Prostate gland (tissue), 2 donors: ENCODE measurements at regions not wholly inside any gene's neighbourhood (a gene's known extent, or its start where the extent isn't known, plus 50 kb on each side); places are given as distances from the start of the nearest gene placed in this dataset.
A peak's percentile ranks its signal among the peaks of the same experiment; 100 is the strongest.

ENCODE experiments used
- DNase-seq: peaks from one replicate; pipeline ENCODE4 v3.0.0-alpha.2; 2019; ENCODE audit warnings: low spot score
- H3K27ac ChIP-seq, 2 donors: fragments of 200-600 bp; sonication (generic); 2 replicates each; pipeline ENCODE4 v1.5.1; 2017 to 2019
- H3K27me3 ChIP-seq: fragments of 200-600 bp; sonication (generic); replicated peaks from 2 replicates; pipeline ENCODE4 v1.5.1; 2019; ENCODE audit not compliant: insufficient read depth
- H3K36me3 ChIP-seq, 2 donors: fragments of 200-600 bp; sonication (generic); 1 replicate in 1 of 2; 2 replicates in 1 of 2; pipeline versions ENCODE4 v1.5.1 to v1.8.1; 2017 to 2019
- H3K4me1 ChIP-seq: fragments of 200-600 bp; sonication (generic); replicated peaks from 2 replicates; pipeline ENCODE4 v1.5.1; 2019
- H3K4me3 ChIP-seq, 2 donors: fragments of 200-600 bp; sonication (generic); 2 replicates each; pipeline ENCODE4 v1.5.1; 2017 to 2019
- H3K9me3 ChIP-seq: fragments of 200-600 bp; sonication (generic); 2 replicates; pipeline ENCODE4 v1.5.1; 2017
- CTCF ChIP-seq, 4 experiments: fragments of 200-600 bp in 2 of 4; fragments of 450-650 bp in 2 of 4; sonication (generic) in 2 of 4; IDR thresholded peaks; 1 replicate in 3 of 4; 2 replicates in 1 of 4; pipeline ENCODE4 v1.5.1; 2016 to 2019; ENCODE audit warnings: antibody characterized with exemption in 4 of 4, mild to moderate bottlenecking in 2 of 4, moderate library complexity in 2 of 4
- POLR2A ChIP-seq: fragments of 450-650 bp; IDR thresholded peaks from one replicate; pipeline ENCODE4 v1.6.1; 2016; ENCODE audit warnings: antibody characterized with exemption, mild to moderate bottlenecking
- POLR2AphosphoS5 ChIP-seq: sonication (generic); formaldehyde crosslinking; IDR thresholded peaks from one replicate; pipeline ENCODE4 v1.6.1; 2017; ENCODE audit warnings: antibody characterized with exemption
- WGBS: methylation state at CpG from one replicate; pipeline ENCODE4 v1.1.5; 2018; 5-methylcytosine and 5-hydroxymethylcytosine counted together
- intact Hi-C: fragments of 100-400 bp; cut with DNase I; formaldehyde crosslinking; loops from one replicate; pipeline ENCODE4 v1.14.2; 2022

GRCh38 chr11:122240638-122241037 is 124.6 kb upstream of the BLID start:
- TF ChIP-seq POLR2A (no peak), CTCF (IDR thresholded peaks at IDR 0.05) (no peak), POLR2AphosphoS5 (no peak)
- H3K4me1 ChIP-seq = no peaks in the 10 kb centered on the region
- H3K27ac ChIP-seq = no peak overlapping the region
- no peak for DNase-seq
- no peaks in the 10 kb centered on the region for H3K9me3 ChIP-seq
- no peaks in the 10 kb centered on the region for H3K36me3 ChIP-seq
- intact Hi-C loops = no loop called here
- no peaks in the 10 kb centered on the region for H3K27me3 ChIP-seq
- H3K4me3 ChIP-seq = no peak overlapping the region
- WGBS = 91% methylated on average over 3 of the region's 3 CpGs

- no peak for DNase-seq
- WGBS = 20% methylated on average over 3 of the region's 3 CpGs
Observed at GRCh38 chr11:122235615-122236014, 119.6 kb upstream of the BLID start.

GRCh38 chr11:122234780-122235179 is 118.8 kb upstream of the BLID start:
- no peak for DNase-seq
- intact Hi-C loops = no loop called here
- Histone ChIP-seq H3K9me3 (no peaks in the 10 kb centered on the region), H3K4me3 (no peak overlapping the region), H3K27me3 (no peaks in the 10 kb centered on the region), H3K27ac (no peak overlapping the region), H3K36me3 (no peaks in the 10 kb centered on the region), H3K4me1 (no peaks in the 10 kb centered on the region)
- WGBS = 90% methylated on average over 3 of the region's 3 CpGs
- no peak for TF ChIP-seq POLR2A
- no peak for TF ChIP-seq CTCF (IDR thresholded peaks at IDR 0.05)
- TF ChIP-seq POLR2AphosphoS5 = no peak

More at GRCh38 chr11:122235615-122236014, 119.6 kb upstream of the BLID start:
- Histone ChIP-seq H3K27me3 (no peaks in the 10 kb centered on the region), H3K36me3 (no peaks in the 10 kb centered on the region), H3K9me3 (no peaks in the 10 kb centered on the region), H3K4me1 (no peaks in the 10 kb centered on the region), H3K4me3 (no peak overlapping the region), H3K27ac (no peak overlapping the region)
- TF ChIP-seq POLR2A (no peak), POLR2AphosphoS5 (peak; percentile 64), CTCF (IDR thresholded peaks at IDR 0.05) (no peak)
- intact Hi-C loops = no loop called here

GRCh38 chr11:122234257-122234656 is 118.2 kb upstream of the BLID start:
- intact Hi-C loops = no loop called here

More at GRCh38 chr11:122234257-122234656, 118.2 kb upstream of the BLID start:
- Histone ChIP-seq H3K4me1 (no peaks in the 10 kb centered on the region), H3K9me3 (no peaks in the 10 kb centered on the region), H3K27me3 (no peaks in the 10 kb centered on the region), H3K27ac (no peak overlapping the region), H3K36me3 (no peaks in the 10 kb centered on the region), H3K4me3 (no peak overlapping the region)
- no peak for DNase-seq
- TF ChIP-seq POLR2A = no peak
- TF ChIP-seq CTCF (IDR thresholded peaks at IDR 0.05) = no peak
- no peak for TF ChIP-seq POLR2AphosphoS5
